NCI-H82 (cell line): ENCODE measurements at regions not wholly inside any gene's neighbourhood (a gene's known extent, or its start where the extent isn't known, plus 50 kb on each side); places are given as distances from the start of the nearest gene placed in this dataset.

ENCODE experiments used
- DNase-seq: peaks from one replicate; lab custom pipeline; 2025; lab: John Stamatoyannopoulos, UW

DNA sequence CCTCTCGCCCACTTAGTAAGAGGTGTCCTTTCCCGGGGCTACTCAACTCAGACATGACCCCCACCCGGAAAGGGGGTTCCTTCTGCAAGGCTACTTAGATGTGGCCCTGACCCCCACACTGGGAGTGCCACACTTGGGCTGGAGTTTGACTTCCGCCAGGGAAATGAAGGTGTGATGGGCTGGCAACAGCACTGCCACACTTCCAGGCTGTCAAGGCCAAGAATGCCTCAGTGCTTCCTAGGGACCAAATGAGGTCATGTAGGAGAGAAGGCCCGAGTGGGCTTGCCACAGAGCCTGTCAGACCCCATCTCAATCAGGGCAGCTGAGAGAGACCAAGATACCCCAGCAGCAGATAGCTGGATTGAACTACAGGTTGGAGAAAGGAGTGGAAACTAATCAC lies 55.5 kb downstream of the DRD1 start:
- DNase-seq: no peak

DNA sequence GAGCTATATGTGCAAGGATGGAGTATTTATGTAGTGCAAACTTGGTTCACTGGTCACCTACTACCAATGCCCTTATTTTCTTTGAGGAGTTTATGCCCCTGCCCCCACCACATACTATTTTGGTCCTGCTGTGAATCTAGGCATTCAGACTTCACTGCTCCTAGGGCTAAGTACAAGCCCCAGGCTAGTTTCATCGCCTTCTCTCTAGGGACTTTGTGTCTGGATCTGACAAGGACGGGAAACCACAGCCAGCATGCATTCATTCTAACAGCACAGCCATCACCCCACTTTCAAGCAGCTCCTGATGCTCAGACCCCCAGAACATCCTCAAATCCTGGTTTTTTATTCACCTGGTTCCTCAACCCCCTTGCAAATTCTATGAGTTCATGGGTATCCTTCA lies 56.8 kb downstream of the DRD1 start:
- DNase-seq: no peak

DNA sequence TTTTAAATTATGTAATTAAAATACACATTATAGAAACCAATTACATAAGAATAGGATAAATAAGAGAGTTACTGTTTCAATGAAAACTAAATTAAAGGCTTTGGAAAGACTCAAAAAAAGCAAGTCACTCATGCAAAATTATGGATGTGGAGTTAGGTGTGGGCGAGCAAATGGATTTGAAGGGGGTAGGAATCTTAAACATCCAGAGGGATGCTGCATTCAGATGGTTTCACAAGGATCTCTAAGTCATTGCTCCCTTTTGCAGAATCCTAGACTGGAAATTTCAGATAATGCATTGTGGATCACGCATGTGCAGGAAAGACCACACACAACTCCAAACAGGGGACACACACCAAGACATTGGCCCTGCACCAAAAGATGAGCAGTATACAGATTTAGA lies 57.5 kb downstream of the DRD1 start:
- no peak for DNase-seq

DNA sequence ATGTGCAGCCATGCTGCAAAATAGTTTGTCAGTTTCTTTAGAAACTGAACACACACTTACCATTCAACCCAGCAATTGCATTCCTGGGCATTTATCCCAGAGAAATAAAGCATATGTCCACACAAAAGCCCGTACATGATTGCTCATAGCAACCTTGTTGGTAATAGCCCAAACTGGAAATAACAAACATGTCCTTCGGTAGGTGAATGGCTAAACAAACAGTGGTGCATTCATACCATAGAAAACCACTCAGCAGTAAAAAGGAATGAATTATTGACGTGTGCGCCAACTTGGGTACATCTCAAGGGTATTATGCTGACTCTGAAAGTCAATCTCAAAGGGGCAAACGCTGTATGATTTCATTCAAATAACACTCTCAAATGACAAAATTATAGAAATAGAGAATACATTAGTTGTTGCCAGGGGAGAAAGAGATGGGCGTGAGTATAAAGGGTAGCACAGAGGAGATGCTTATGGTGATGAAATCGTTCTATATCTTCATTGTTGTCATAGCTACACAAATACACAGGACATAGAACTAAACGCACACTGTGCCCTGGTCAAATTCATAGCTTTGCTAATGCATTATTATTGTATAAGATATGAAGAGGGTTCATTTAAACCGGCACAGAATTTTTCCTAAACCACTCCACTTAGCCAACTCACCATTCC lies 58.2 kb downstream of the DRD1 start:
- DNase-seq: no peak

DNA sequence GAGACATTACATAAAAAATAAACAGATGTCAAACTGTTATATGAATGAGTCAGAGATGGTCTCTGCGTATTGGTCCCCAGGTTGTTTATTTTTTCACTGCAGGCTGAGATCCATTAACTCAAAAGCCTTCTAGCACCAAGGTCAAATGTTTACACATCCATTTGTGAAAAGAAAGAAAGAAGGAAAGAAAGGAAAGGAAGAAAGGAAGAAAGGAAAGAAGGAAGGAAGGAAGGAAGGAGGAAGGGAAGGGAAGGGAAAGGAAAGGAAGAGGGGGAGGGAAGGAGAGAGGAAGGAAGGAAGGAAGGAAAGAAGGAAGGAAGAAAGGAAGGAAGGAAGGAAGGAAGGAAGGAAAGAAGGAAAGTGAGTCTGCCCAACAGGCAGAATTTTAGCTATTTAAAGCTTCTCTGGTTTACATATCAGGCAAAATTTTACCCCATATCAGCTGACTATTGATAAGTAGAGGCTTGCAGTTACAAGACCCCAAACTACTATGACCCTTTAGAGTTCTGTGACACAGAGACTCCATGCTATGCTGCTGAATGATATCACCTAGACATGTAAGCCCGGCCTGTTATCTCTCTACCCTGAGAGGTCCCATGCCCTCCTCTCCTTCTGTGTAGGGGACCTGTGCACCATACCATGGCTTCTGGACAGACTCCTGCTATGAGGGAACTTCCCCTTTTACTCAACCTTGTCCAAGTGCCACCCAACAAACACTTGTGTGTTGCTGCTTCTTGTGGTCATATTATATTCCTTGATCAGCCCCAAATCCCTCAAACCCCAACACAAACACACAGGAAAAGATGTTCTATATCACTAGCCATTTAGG lies 59.0 kb downstream of the DRD1 start:
- no peak for DNase-seq

DNA sequence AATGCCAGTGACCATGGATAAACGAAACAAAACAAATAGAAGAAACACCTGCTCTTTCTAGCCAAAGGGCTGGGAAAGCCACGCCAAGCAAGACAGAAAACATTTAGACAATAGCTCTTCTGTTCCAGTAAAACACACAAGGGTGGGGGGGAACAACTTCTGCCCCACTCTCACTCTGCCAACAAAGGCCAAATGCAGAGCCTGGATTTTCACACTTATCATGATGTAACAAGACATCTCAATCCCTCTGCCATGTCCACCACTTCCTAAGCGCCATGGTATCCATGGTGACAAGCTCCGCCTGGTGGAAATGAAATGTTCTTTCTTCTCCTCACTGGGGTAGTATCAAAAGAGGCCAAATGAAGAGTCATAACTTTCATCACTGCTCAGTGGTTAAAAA lies 60.6 kb downstream of the DRD1 start:
- no peak for DNase-seq

DNA sequence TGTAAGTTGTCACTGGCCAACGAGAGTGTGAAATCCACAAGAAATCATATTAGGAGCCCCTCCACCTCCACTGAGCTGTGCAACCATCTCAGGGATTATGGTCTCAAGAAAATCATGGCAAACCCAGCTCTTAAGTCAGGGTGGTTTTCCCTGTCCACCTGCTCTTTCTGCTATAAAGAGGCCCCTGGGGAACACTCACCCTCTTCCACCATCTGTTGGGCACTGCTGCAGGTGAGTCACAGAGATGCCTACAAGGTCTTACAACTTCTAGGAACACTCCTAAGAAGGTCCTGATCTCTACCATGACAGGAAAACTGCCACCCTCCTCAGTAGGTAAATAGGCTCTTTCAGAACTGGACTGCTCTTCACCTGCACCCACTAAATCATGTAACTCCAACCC lies 61.8 kb downstream of the DRD1 start:
- peak; percentile 36 for DNase-seq

DNA sequence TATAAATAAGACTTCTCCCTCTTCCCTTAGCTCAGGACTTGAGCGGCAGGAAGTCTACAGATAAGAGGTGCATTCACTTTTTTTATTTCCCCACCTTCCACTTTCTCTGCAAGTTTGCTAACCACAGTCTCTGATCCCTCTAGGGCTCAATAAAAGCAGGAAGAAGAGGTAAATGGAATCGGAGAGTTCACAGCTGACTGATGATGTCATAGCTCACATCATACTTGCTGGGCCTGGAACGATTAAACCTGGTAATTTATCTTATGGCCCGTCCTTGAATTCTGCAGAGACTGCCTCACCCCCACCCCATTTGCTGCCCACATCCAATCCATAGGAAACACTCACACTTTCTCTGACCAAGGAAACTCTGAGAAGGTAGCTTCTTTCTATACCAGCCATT lies 62.9 kb downstream of the DRD1 start:
- no peak for DNase-seq

DNA sequence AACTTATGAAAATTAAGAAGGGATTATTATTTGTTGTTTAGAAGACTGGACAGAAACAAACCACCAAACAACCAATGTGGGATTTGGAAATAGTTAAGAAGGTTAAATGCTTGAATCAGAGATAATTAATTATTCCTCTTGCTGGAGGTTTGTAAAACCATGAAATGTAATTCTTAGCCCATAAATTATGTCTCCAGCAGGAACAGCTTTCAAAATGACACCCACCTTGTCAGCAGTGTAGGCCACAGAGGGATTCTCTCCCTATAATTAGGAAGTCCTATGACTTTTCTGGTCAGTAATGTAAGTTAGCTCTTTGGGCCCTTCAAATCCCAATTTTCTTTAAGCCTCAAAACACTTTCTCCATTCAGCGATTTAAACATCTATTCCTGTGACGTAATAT lies 63.3 kb downstream of the DRD1 start:
- DNase-seq: no peak

DNA sequence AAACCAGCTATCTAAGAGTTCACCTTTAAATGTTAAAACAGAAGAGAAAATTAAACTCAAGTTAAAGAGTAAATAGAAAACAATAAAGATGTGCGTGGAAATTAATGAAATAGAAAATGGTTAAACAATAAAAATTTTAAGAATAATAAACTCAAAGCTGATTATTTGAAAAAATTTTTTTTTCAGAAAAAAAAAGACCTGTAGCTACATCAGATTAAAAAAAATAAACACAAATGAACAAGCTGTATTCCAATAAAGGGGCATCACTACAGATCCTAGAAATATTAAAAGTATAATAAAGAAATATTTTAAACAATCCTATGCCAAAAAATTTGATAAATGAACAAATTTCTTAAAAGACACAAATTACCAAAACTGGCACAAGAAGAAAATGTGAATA lies 64.1 kb downstream of the DRD1 start:
- DNase-seq: no peak

DNA sequence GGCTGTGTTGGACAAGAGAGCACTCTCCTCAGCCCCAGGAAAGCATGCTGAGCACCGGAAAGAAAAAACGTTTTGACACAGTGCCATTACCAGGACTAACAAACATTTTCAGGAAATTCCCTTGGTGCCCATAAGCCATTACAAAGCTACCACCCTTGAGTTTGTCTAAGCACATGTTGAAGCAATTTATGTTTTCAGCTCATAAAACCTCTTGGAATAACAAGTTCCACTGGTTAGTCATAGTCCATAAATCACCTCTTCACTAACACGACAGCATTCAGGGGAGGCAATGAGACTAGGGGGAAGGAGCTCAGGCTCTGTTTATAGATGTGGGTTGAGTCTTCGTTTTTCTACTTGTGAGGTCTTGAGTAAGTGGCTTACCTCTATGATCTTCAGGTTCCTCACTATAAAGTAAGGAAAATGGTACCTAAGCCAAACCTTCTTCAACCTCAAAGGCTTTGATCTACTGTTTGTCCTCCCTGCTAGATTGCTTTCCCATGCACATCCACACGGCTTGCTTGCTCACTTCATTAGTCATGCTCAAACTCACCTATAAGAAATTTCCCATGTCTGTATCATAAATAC lies 65.4 kb downstream of the DRD1 start:
- DNase-seq: no peak

DNA sequence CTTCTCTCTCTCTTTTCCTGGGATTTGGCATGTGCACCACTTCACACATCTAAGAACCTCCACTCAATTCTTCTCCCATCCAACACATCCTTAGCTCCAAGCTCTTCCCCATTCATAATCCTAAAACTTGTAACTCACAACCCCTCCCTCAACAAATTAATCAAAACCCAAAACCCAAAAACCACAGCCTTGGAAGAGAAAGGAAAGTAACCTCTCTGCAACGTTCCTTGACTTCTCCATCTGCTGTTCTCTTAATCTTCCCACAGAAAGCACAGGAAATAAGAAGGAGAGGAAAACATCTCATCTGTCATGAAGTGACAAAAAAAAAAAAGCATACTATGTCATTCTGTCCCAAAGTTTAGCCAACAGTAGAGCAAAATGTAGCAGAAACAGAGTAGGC lies 66.2 kb downstream of the DRD1 start:
- no peak for DNase-seq

DNA sequence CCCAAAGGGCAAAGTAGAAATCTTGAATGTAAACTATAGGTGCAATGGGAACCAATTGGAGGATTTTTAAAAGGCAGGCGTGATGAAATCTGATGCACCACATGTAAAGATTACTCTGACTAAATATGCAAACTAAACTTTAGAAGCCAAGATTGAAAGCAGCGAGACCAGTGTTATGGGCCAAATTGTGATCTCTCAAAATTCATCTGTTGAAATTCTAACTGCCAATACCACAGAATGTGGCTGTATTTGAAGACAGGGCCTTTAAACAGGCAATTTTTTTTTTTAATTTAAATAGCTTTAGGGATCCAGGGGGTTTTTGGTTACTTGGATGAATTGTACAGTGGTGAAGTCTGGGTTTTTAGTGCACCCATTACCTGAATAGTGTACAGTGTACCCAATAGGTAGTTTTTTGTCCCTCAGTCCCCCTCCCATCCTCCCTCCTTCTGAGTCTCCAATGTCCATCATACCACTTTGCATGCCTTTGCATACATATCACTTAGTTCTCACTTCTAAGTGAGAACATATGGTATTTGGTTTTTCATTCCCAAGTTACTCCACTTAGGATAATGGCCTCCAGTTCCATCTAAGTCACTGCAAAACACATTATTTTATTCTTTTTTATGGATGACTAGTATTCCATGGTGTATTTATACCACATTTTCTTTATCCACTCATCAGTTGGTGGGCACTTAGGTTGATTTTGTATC lies 69.7 kb downstream of the DRD1 start:
- no peak for DNase-seq

DNA sequence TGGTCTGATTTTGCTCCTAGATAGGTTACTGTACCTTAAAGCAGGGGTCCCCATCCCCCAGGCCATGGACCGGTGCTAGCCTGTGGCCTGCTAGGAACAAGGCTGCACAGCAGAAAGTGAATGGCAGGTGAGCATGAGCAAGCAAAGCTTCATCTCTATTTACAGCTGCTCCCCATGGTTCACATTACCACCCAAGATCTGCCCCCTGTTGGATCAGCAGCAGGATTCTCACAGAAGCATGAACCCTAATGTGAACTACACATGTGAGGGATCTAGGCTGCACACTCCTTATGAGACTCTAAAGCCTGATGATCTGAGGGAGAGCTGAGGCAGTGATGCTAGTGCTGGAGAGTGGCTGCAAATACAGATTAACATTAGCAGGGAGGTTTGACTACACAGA lies 78.1 kb downstream of the DRD1 start:
- DNase-seq: no peak

DNA sequence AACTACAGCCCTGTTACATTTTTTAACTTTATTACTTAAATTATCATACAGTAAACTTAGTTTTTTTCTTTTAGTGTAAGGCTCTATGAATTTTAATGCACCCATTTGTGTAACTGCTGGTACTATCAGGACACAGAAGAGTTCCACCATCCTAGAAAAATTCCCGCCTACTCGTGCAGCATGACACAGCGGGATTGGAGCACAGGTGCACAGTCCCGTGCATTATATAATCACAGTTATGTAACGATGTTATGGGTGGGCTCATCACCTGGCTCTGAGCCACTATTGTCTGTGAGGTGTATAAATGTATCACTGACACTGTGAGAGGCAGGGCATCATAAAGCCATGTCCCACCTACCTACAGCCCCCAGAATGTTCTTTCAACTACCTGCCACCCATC lies 80.7 kb downstream of the DRD1 start:
- DNase-seq: no peak

DNA sequence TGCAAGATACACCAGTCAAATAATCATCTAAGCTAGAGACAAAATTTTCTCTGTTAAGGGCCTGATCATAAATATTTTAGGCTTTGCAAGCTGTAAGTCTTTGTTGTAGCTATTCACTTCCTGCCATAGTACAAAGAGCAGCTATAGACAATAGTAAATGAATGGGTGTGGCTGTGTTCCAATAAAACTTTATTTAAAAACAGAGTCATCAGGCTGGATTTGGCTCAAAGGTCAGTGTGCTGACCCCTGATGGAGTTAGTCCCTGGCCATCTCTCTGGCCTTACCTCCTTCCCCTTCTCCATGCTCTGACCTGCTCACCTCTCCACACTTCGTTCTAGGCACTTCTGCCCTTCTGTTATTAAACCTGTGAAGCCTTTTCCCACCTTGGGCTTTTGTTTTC lies 86.0 kb downstream of the DRD1 start:
- no peak for DNase-seq

DNA sequence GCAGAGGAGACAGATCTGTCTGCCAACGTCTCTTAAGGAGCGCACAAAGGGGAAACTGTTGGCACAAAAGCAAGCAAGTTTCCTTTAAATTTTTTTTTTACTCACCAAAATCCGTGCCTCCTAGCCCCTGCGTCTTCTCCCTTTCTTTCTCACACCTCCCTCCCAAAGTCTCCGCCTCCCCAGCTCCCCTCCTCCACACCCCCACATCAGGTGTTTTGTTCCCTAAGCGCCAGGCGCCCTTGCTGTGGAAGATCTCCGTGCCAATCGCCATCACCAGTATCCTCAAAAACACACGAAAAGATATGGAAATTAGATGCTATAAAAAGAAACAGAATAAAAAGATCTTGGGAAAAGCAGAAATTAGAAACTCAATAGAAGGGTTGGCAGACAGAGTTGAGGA lies 87.6 kb downstream of the DRD1 start:
- DNase-seq: no peak

DNA sequence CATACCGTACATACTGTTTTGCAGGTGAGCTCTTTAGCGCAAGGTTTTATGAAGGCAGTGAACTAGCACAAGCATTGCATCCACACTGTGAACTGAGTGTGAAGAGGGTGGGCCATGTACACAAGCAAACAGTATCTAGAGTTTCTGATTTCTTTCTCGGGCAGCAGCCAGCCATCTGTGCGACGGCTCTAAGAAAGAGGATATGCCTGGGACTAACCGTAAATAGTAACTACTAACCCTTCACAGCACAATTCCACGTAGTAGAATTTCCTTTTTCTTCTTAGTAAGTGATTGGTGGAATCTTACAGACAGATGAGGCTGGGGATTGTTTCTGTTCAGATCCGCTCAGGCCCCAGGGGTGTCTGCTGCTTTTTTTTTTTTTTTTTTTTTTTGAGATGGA lies 89.0 kb downstream of the DRD1 start:
- peak; percentile 8 for DNase-seq

DNA sequence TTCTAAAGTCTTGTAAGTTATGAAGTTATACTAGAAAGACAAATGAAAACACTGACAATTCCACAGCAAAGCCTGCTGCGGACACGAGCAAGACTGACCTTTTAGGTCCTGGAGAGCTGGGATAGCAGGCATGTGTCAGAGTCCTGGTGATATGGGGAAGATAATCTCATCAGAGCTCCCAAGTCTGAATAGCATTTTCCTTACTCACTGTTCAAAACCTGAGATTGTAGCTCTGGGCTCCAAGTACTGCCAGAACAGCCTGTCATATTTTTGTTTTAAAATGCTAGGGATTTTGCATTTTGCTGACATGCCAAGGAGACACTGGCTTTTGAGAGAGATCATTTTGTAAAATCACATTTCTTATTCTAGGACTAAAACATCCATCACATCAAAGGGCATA lies 90.1 kb downstream of the DRD1 start:
- DNase-seq: no peak

DNA sequence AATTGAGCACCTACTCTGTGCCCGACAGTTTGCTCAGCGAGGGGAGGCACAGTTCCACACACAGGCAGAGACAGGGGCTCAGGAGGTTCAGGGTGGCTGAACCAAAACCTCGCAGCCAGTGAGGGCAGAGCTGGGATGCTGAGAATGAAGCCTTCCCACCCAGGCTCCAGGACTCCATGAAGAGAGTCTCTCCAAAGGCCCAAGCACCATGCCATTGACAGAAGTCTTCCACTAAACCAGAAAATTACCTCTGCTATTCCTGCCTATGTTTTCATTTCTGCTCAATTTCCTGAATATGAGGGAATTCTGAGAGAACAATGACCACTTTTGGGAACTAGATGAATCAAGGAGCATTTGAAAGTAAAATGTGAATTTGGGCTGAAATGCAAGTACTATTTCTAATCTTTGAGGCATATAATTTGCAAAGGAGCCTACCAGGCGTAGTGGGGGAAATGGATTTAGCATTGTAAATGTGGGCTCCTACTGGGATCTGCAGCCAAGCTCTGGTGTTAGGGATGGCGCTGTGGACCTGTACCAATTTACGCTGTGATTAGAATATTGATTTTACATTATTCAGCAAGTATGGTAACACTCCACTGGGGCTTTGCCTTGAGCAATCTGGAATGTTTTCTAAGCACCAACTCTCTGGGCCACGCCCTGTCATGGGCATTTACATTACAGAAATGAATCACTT lies 91.9 kb downstream of the DRD1 start:
- DNase-seq: no peak

DNA sequence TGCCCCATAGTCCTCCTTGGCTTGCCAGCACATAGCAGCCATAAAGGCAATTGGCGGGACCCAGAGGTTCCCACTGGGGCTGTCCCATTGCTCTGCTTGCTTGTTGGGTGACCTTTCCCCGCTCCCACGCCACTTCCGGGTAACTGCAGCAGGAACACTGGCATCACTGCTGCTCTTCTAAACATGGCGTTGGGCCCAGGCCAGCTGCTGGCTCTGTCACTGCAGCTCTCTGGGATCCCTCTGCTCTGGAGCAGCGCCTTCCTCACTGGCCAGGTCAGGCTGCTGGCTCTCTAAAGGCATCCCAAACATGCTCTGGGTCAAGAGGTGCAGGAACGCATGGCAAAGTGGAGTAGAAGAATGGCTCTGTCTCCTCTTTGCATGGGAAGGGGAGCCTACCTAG lies 92.9 kb downstream of the DRD1 start:
- DNase-seq: no peak

DNA sequence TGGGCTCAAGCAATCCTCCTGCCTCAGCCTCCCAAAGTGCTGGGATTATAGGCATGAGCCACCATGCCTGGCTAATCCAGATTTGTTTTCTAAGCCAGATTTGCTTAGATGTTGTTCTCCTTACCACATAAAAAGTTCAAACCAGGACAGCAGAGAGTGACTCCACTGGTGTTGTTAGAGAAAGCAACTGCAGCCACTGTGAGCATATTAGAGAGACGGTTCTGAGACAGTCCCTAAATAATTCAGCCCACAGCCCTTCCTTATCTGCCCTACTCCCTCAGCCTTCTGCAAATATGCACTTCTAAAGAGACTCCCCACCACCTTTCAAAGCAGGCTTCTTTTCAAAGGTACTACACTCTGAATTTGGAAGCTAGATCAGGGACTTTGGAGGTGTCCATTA lies 96.1 kb downstream of the DRD1 start:
- peak; percentile 10 for DNase-seq
